Mammary epithelial cell (primary cell): ENCODE measurements at regions not wholly inside any gene's neighbourhood (a gene's known extent, or its start where the extent isn't known, plus 50 kb on each side); places are given as distances from the start of the nearest gene placed in this dataset.

Experiments
- EZH2 ChIP-seq: IDR thresholded peaks from 2 replicates; pipeline ENCODE4 v1.6.1; 2012; ENCODE audit warnings: low read length, inconsistent platforms, borderline replicate concordance
- TF ChIP-seq, protein P1 (sequence below), 2 donors: IDR thresholded peaks in 1 of 2; conservative IDR thresholded peaks in 1 of 2; 2 replicates each; pipeline ENCODE4 v1.5.1; 2011 to 2012; ENCODE audit warnings: inconsistent platforms in 2 of 2, low read length in 2 of 2, mild to moderate bottlenecking in 2 of 2, control low read depth in 1 of 2, low read depth in 1 of 2; ENCODE audit not compliant: insufficient read depth in 1 of 2; ENCODE audit errors: extremely low read depth in 1 of 2

DNA sequence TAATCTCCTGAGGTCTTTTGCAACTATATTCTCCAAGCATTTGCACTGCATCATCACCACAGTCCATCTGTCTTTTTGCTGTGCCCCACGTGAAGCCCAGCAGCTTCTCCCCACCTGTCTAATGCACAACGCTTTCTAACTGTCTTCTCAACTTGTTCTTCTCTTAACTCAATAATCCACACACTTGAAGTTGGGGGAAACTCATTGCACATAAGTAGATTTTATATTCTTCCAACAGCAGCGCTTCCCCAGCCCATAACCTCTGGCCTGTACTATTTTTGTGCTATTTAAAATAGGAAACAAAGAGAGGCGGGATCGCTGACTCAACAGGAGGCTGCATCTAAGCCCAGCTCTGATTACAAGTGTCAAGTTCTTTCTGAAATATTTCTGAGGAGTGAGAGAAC lies 226.7 kb downstream of the GXYLT1 start:
- TF ChIP-seq, protein P1, sequence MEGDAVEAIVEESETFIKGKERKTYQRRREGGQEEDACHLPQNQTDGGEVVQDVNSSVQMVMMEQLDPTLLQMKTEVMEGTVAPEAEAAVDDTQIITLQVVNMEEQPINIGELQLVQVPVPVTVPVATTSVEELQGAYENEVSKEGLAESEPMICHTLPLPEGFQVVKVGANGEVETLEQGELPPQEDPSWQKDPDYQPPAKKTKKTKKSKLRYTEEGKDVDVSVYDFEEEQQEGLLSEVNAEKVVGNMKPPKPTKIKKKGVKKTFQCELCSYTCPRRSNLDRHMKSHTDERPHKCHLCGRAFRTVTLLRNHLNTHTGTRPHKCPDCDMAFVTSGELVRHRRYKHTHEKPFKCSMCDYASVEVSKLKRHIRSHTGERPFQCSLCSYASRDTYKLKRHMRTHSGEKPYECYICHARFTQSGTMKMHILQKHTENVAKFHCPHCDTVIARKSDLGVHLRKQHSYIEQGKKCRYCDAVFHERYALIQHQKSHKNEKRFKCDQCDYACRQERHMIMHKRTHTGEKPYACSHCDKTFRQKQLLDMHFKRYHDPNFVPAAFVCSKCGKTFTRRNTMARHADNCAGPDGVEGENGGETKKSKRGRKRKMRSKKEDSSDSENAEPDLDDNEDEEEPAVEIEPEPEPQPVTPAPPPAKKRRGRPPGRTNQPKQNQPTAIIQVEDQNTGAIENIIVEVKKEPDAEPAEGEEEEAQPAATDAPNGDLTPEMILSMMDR (conservative IDR thresholded peaks at IDR 0.05 in 1 of 2, IDR thresholded peaks at IDR 0.05 in 1 of 2; ENCODE audit: extremely low read depth in 1 of 2, insufficient read depth in 1 of 2, low read depth in 1 of 2, low read length in 2 of 2), result no peak
- TF ChIP-seq EZH2, result no peak
